RWPE2 (cell line): ENCODE measurements at regions not wholly inside any gene's neighbourhood (a gene's known extent, or its start where the extent isn't known, plus 50 kb on each side); places are given as distances from the start of the nearest gene placed in this dataset.
"Not testable (repeated sequence)": the region's sequence is repeated elsewhere in the genome, so short reads cannot be mapped to it uniquely, and the experiment has no call there.

Source experiments
- ATAC-seq: fragments of 200-7000 bp; cut with Tn5 transposase; 3 replicates; pipeline ENCODE4 v1.9.1; 2021; ENCODE audit warnings: low read depth
- DNase-seq: peaks from one replicate; pipeline ENCODE4 v3.0.0-alpha.2; 2020; ENCODE audit warnings: low spot score
- H3K27ac ChIP-seq: fragments of 450-650 bp; 2 replicates; pipeline ENCODE4 v1.5.1; 2017; ENCODE audit warnings: mild to moderate bottlenecking; ENCODE audit not compliant: poor library complexity, severe bottlenecking
- H3K27me3 ChIP-seq: fragments of 250-450 bp; sonication (Bioruptor Pico); 2 replicates; pipeline ENCODE4 v1.5.1; 2021; ENCODE audit warnings: mild to moderate bottlenecking, moderate library complexity; ENCODE audit not compliant: insufficient read depth, poor library complexity, severe bottlenecking
- H3K36me3 ChIP-seq: fragments of 250-450 bp; sonication (Bioruptor Pico); 2 replicates; pipeline ENCODE4 v1.5.1; 2020; ENCODE audit warnings: low read depth, mild to moderate bottlenecking, moderate library complexity
- H3K4me1 ChIP-seq: fragments of 250-450 bp; sonication (Bioruptor Pico); 2 replicates; pipeline ENCODE4 v1.5.1; 2021; ENCODE audit warnings: mild to moderate bottlenecking, moderate library complexity; ENCODE audit not compliant: insufficient read depth, poor library complexity, severe bottlenecking
- H3K4me3 ChIP-seq: fragments of 250-450 bp; sonication (Bioruptor Pico); 2 replicates; pipeline ENCODE4 v1.5.1; 2021; ENCODE audit warnings: mild to moderate bottlenecking, moderate library complexity; ENCODE audit not compliant: severe bottlenecking
- H3K9me3 ChIP-seq: fragments of 250-450 bp; sonication (Bioruptor Pico); 2 replicates; pipeline ENCODE4 v1.5.1; 2021; ENCODE audit warnings: mild to moderate bottlenecking, moderate library complexity; ENCODE audit not compliant: severe bottlenecking
- CTCF ChIP-seq: fragments of 450-650 bp; IDR thresholded peaks from one replicate; pipeline ENCODE4 v1.5.1; 2017; ENCODE audit warnings: mild to moderate bottlenecking, moderate library complexity; ENCODE audit not compliant: poor library complexity, severe bottlenecking

DNA sequence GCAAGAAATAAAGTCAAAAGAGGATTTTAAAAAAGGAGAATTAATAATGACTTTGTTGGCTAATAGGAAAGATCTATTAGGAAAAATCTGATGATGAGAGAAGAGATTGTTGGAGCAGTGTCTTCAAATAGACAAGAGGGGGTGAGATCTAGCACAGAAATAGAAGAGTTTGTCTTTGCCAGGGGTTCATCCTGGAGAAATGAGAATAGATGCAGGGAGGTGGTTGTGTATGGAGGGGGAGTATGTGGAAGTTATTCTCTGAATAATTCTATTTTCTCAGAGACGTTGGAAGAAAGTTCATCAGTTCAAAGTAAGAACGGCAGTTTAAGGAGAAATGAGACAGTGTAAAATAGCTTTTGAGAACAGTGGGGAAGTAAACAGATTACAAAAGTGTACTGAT, 161.3 kb downstream of the TM2D1 start:
- H3K4me3 ChIP-seq = no peak overlapping the region
- H3K9me3 ChIP-seq = peaks cover 4% of the 10 kb centered on the region
- no peak for TF ChIP-seq CTCF
- no peaks in the 10 kb centered on the region for H3K4me1 ChIP-seq
- DNase-seq (no peak), ATAC-seq (no peak)
- H3K27me3 ChIP-seq = no peaks in the 10 kb centered on the region
- H3K36me3 ChIP-seq = no peaks in the 10 kb centered on the region
- H3K27ac ChIP-seq = no peak overlapping the region

DNA sequence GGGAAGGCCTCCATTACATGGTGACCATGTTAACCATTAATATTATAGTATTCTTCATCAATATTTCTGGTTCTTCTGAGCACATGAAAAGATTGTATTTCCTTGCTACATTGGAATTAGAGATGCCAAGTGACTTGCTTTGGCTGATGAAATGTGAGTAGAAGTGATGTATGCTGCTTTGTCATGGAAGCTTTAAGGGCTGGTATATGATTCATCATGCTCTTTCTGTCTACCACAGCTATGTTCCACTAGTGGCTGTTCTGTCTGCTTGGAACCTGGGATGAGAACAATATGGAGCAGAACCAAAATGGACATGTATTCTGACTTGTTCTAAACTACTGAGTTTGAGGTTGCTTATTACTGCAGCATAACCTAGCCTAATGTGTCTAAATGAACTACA, 163.3 kb downstream of the TM2D1 start:
- Histone ChIP-seq H3K4me1 (no peaks in the 10 kb centered on the region), H3K9me3 (peaks cover 4% of the 10 kb centered on the region), H3K36me3 (no peaks in the 10 kb centered on the region), H3K27ac (no peak overlapping the region), H3K27me3 (no peaks in the 10 kb centered on the region), H3K4me3 (no peak overlapping the region)
- ATAC-seq (peak; percentile 40; the same call in 1 of the 3 replicates), DNase-seq (no peak)
- TF ChIP-seq CTCF = no peak

GRCh38 chr1:61560385-61560784, 164.6 kb downstream of the TM2D1 start:
- ATAC-seq = no peak
- Histone ChIP-seq H3K36me3 (no peaks in the 10 kb centered on the region), H3K9me3 (no peaks in the 10 kb centered on the region), H3K4me1 (no peaks in the 10 kb centered on the region), H3K27ac (no peak overlapping the region), H3K27me3 (no peaks in the 10 kb centered on the region), H3K4me3 (no peak overlapping the region)
- DNase-seq = no peak
- TF ChIP-seq CTCF = no peak

DNA sequence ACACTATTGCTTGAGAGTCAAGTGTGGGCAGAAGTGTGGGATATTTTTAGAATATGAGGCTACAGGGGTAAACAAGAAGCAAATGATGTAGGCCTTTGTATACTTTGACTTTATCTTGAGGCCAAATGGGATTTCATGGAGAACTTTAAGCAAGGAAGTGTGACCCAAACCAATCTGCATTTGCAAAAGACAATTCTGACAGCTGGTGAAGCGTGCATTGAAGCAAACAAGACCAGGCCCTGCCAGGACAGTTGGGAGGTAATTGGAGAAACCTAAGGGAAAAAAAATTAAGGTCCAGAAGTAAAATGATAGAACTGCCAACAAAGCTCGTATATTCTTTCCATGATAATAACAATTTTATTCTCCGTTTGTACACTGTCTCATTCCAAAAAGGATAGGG, 168.3 kb downstream of the TM2D1 start:
- no peaks in the 10 kb centered on the region for H3K36me3 ChIP-seq
- TF ChIP-seq CTCF = no peak
- no peaks in the 10 kb centered on the region for H3K4me1 ChIP-seq
- no peak overlapping the region for H3K4me3 ChIP-seq
- no peaks in the 10 kb centered on the region for H3K9me3 ChIP-seq
- no peaks in the 10 kb centered on the region for H3K27me3 ChIP-seq
- DNase-seq = no peak
- no peak for ATAC-seq
- H3K27ac ChIP-seq = no peak overlapping the region

DNA sequence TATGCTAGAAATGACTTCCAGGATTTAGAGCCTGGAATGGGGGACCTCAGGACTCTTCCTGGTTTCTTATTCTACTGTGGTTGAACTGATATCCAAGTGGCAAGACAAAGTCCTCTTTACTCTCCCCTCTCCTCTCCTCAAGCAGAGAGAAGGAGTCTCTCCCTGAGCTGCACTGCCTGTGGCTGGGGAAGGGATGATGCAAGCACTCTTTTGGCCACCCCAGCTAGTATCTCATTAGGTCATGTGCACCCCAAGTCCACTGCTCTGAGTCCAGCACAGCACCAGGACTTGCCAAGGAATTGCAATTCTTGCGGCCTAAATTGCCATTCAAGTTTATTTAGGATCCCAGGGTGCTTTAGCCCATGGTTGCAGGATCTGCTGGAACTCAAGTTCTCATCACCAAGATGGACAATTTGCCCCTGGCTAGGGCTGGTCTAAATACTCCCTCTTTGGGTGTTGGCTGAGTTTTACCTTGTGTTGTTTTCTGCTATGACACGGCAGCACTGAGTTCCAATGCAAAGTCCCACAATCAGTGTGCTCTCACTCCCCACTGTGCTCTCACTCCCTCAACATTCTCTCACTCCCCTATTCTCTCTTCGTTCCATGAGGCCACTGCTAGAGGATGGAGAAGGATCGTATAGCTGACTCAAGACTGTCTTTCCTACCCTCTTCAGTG, 172.2 kb downstream of the TM2D1 start:
- no peak for DNase-seq
- H3K4me3 ChIP-seq = no peak overlapping the region
- no peaks in the 10 kb centered on the region for H3K27me3 ChIP-seq
- no peak for ATAC-seq
- no peaks in the 10 kb centered on the region for H3K9me3 ChIP-seq
- H3K4me1 ChIP-seq = no peaks in the 10 kb centered on the region
- H3K36me3 ChIP-seq = no peaks in the 10 kb centered on the region
- H3K27ac ChIP-seq = no peak overlapping the region
- no peak for TF ChIP-seq CTCF

DNA sequence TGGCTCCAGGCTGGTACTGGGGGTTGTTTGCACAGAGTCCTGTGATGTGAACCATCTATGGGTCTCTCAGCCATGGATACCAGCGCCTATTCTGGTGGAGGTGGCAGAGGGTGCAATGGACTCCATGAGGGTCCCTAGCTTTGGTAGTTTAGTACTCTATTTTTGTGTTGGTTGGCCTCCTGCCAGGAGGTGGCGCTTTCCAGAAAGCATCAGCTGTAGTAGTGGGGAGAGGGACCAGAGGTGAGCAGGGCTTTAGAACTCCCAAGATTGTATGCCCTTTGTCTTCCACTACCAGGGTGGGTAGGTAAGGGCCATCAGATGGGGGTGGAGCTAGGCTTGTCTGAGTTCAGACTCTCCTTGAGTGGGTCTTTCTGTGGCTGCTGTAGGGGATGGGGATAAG, 177.6 kb downstream of the TM2D1 start:
- not testable (repeated sequence) for H3K27me3 ChIP-seq, H3K4me1 ChIP-seq, H3K27ac ChIP-seq, H3K4me3 ChIP-seq, H3K36me3 ChIP-seq, H3K9me3 ChIP-seq, DNase-seq, ATAC-seq

GRCh38 chr1:61544870-61545269, 180.1 kb downstream of the TM2D1 start:
- H3K27ac ChIP-seq, ATAC-seq, H3K9me3 ChIP-seq, H3K27me3 ChIP-seq, DNase-seq, H3K4me3 ChIP-seq, H3K4me1 ChIP-seq, H3K36me3 ChIP-seq: not testable (repeated sequence)
